Mesendoderm (in vitro differentiated cells): ENCODE measurements at regions not wholly inside any gene's neighbourhood (a gene's known extent, or its start where the extent isn't known, plus 50 kb on each side); places are given as distances from the start of the nearest gene placed in this dataset.
"Not testable (repeated sequence)": the region's sequence is repeated elsewhere in the genome, so short reads cannot be mapped to it uniquely, and the experiment has no call there.

ENCODE experiments used
- DNase-seq: peaks from one replicate; pipeline ENCODE4 v3.0.0; 2013
- H2AK5ac ChIP-seq: 2 replicates; pipeline ENCODE4 v1.6.1; 2013; ENCODE audit warnings: low read length, inconsistent platforms
- H2BK120ac ChIP-seq: 2 replicates; pipeline ENCODE4 v1.6.1; 2013; ENCODE audit warnings: low read depth, mild to moderate bottlenecking, low read length, moderate library complexity, mixed read lengths
- H2BK15ac ChIP-seq: replicated peaks from 2 replicates; pipeline ENCODE4 v1.6.1; 2013; ENCODE audit warnings: low read depth, mild to moderate bottlenecking, moderate library complexity
- H2BK5ac ChIP-seq: 2 replicates; pipeline ENCODE4 v1.6.1; 2013; ENCODE audit warnings: low read length, inconsistent platforms
- H3K18ac ChIP-seq: 2 replicates; pipeline ENCODE4 v1.6.1; 2013; ENCODE audit warnings: mild to moderate bottlenecking, low read length, mixed read lengths
- H3K23ac ChIP-seq: one replicate; pipeline ENCODE4 v1.6.1; 2013; ENCODE audit warnings: low read length
- H3K27ac ChIP-seq: 2 replicates; pipeline ENCODE4 v1.5.1; 2013; ENCODE audit warnings: low read depth, mild to moderate bottlenecking, inconsistent platforms, low read length, moderate library complexity
- H3K27me3 ChIP-seq: 2 replicates; pipeline ENCODE4 v1.6.1; 2013; ENCODE audit warnings: low read length, control low read depth, mild to moderate bottlenecking, inconsistent platforms; ENCODE audit not compliant: insufficient read depth, poor library complexity
- H3K36me3 ChIP-seq: 2 replicates; pipeline ENCODE4 v1.6.1; 2013; ENCODE audit warnings: low read length, inconsistent platforms; ENCODE audit not compliant: control insufficient read depth, insufficient read depth
- H3K4ac ChIP-seq: one replicate; pipeline ENCODE4 v1.6.1; 2013; ENCODE audit warnings: low read depth, mild to moderate bottlenecking, low read length, moderate library complexity
- H3K4me1 ChIP-seq: 2 replicates; pipeline ENCODE4 v1.6.1; 2013; ENCODE audit warnings: low read depth, low read length, inconsistent platforms; ENCODE audit not compliant: control insufficient read depth
- H3K4me2 ChIP-seq: 2 replicates; pipeline ENCODE4 v1.6.1; 2013; ENCODE audit warnings: low read length
- H3K4me3 ChIP-seq: 2 replicates; pipeline ENCODE4 v1.5.1; 2013; ENCODE audit warnings: mild to moderate bottlenecking, low read length
- H3K56ac ChIP-seq: one replicate; pipeline ENCODE4 v1.6.1; 2013; ENCODE audit warnings: low read length
- H3K79me1 ChIP-seq: 2 replicates; pipeline ENCODE4 v1.6.1; 2013; ENCODE audit warnings: low read length, inconsistent platforms
- H3K79me2 ChIP-seq: 2 replicates; pipeline ENCODE4 v1.6.1; 2013; ENCODE audit warnings: mild to moderate bottlenecking, low read length; ENCODE audit not compliant: control insufficient read depth, insufficient read depth
- H3K9ac ChIP-seq: 2 replicates; pipeline ENCODE4 v1.6.1; 2013; ENCODE audit warnings: low read length, inconsistent platforms
- H4K5ac ChIP-seq: one replicate; pipeline ENCODE4 v1.6.1; 2013; ENCODE audit warnings: low read length
- H4K8ac ChIP-seq: one replicate; pipeline ENCODE4 v1.6.1; 2013; ENCODE audit warnings: low read depth, mild to moderate bottlenecking, control low read depth, low read length, moderate library complexity
- WGBS: extraction: QIAGEN DNeasy Blood & Tissue Kit; methylation state at CpG from one replicate; pipeline ENCODE4 v1.1.7; 2013; ENCODE audit warnings: low lambda C conversion rate, missing lambda C conversion rate; ENCODE audit not compliant: insufficient coverage; ENCODE audit errors: extremely low coverage; 5-methylcytosine and 5-hydroxymethylcytosine counted together

DNA sequence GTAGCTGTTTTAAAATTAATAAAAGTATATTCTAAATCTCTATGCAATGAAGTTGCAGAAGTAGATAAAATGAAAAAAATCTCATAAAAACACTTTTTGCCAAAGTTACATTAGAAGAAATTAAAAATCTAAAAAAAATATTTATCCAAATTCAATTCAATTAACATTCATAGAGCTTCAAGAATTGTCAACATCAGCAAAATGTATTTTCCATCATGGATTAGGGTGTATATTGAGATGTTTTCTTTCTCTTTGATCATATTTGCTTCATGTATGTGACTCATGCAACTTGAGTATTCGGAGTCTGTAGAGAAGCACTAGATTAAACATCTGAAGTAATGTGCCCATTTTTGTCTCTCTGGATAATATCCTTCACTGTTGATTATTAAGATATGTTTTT, 415.3 kb upstream of the FAM174A start:
- no peaks in the 10 kb centered on the region for H3K36me3 ChIP-seq
- H3K18ac ChIP-seq, result no peak overlapping the region
- H2BK120ac ChIP-seq, result no peak overlapping the region
- H3K56ac ChIP-seq, result no peak overlapping the region
- no peaks in the 10 kb centered on the region for H3K4me1 ChIP-seq
- no peaks in the 10 kb centered on the region for H3K27me3 ChIP-seq
- H4K5ac ChIP-seq, result no peak overlapping the region
- no peaks in the 10 kb centered on the region for H3K79me2 ChIP-seq
- H2BK15ac ChIP-seq, result no peak overlapping the region
- H3K9ac ChIP-seq, result no peak overlapping the region
- no peak overlapping the region for H2BK5ac ChIP-seq
- no peak overlapping the region for H4K8ac ChIP-seq
- H2AK5ac ChIP-seq, result no peak overlapping the region
- no CpG with 5 or more reads among the region's 1 CpG for WGBS
- no peak overlapping the region for H3K4me3 ChIP-seq
- no peak overlapping the region for H3K27ac ChIP-seq
- no peak overlapping the region for H3K4ac ChIP-seq
- DNase-seq, result no peak
- no peak overlapping the region for H3K23ac ChIP-seq
- H3K4me2 ChIP-seq, result no peak overlapping the region
- no peaks in the 10 kb centered on the region for H3K79me1 ChIP-seq

DNA sequence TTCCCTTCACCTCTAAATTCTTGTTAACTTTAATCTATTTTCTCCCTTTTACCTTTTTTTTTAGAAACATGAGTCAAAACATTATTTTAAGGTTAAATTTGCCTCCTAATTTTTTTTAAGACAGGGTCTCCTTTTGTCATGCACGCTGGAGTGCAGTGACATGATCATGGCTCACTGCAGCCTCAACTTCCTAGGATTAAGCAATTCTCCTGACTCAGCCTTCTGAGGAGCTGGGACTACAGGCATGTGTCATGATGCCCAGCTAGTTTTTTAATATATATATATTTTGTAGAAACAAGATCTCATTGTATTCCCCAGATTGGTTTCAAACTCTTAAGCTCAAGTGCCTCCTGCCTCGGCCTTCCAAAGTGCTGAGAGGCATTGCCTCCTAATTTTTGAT, 424.7 kb upstream of the FAM174A start:
- Histone ChIP-seq H3K56ac (no peak overlapping the region), H3K4me1 (no peaks in the 10 kb centered on the region), H3K79me2 (no peaks in the 10 kb centered on the region), H3K9ac (no peak overlapping the region), H2AK5ac (no peak overlapping the region), H3K27ac (no peak overlapping the region), H4K8ac (no peak overlapping the region), H3K27me3 (no peaks in the 10 kb centered on the region), H3K23ac (no peak overlapping the region), H2BK120ac (no peak overlapping the region), H4K5ac (no peak overlapping the region), H3K79me1 (no peaks in the 10 kb centered on the region), H3K4ac (no peak overlapping the region), H3K4me2 (no peak overlapping the region), H3K36me3 (no peaks in the 10 kb centered on the region), H2BK5ac (no peak overlapping the region), H3K4me3 (no peak overlapping the region), H2BK15ac (no peak overlapping the region), H3K18ac (no peak overlapping the region)
- WGBS, result no CpG with 5 or more reads among the region's 2 CpGs
- no peak for DNase-seq

DNA sequence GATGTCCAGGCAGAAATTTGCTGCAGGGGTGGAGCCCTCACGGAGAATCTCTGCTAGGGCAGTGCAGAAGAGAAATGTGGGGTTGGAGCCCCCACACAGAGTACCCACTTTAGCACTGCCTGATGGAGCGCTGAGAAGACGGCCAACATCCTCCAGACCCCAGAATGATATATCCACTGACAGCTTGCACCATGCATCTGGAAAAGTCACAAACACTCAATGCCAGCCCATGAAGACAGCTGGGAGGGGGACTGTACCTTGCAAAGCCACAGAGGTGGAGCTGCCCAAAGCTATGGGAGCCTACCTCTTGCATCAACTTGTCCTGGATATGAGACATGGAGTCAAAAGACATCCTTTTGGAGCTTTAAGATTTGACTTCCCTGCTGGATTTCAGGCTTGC, 426.3 kb upstream of the FAM174A start:
- no peak overlapping the region for H3K9ac ChIP-seq
- no peak overlapping the region for H3K27ac ChIP-seq
- no peak overlapping the region for H2AK5ac ChIP-seq
- no peak overlapping the region for H4K8ac ChIP-seq
- H3K23ac ChIP-seq, result no peak overlapping the region
- H2BK5ac ChIP-seq, result no peak overlapping the region
- no CpG with 5 or more reads among the region's 3 CpGs for WGBS
- H3K4me2 ChIP-seq, result no peak overlapping the region
- no peak overlapping the region for H4K5ac ChIP-seq
- no peaks in the 10 kb centered on the region for H3K27me3 ChIP-seq
- H2BK120ac ChIP-seq, result no peak overlapping the region
- H3K18ac ChIP-seq, result no peak overlapping the region
- H3K4me1 ChIP-seq, result no peaks in the 10 kb centered on the region
- no peaks in the 10 kb centered on the region for H3K79me1 ChIP-seq
- no peak overlapping the region for H3K4ac ChIP-seq
- H3K4me3 ChIP-seq, result no peak overlapping the region
- no peak overlapping the region for H2BK15ac ChIP-seq
- DNase-seq, result no peak
- H3K79me2 ChIP-seq, result no peaks in the 10 kb centered on the region
- no peaks in the 10 kb centered on the region for H3K36me3 ChIP-seq
- no peak overlapping the region for H3K56ac ChIP-seq

DNA sequence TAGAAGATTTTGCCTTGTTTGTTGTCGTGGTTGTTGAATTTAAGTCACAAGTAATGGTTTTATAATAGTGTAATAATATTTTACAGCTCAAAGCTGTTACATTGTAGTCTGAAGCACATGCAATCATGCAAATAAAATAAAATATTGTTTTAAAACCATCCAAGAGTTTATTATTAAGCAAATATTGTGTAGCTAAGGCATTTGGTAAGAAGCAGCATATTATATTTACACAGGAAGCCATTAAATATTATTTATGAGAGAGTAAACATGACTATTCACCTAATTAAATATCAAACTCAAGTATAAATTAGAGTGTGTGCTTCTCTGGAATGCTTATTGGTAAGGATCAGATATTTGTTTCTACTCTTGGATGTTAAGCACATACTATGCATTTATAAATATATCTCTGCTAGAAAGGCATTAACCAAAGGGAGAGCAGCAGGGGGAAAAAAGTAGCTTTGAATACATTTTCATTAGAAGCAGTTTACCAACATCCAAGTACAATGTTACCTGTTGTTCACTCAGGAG, 431.5 kb upstream of the FAM174A start:
- not testable (repeated sequence) for H3K9ac ChIP-seq, H3K36me3 ChIP-seq, H3K27ac ChIP-seq, H4K8ac ChIP-seq, H3K4me2 ChIP-seq, H2BK5ac ChIP-seq, H3K4ac ChIP-seq, H2BK15ac ChIP-seq, H3K79me2 ChIP-seq, H2AK5ac ChIP-seq, H3K4me1 ChIP-seq, H3K4me3 ChIP-seq, H3K27me3 ChIP-seq, H4K5ac ChIP-seq, DNase-seq, H3K23ac ChIP-seq, H3K79me1 ChIP-seq, H3K18ac ChIP-seq, H3K56ac ChIP-seq, H2BK120ac ChIP-seq
- no CpG with 5 or more reads among the region's 1 CpG for WGBS

DNA sequence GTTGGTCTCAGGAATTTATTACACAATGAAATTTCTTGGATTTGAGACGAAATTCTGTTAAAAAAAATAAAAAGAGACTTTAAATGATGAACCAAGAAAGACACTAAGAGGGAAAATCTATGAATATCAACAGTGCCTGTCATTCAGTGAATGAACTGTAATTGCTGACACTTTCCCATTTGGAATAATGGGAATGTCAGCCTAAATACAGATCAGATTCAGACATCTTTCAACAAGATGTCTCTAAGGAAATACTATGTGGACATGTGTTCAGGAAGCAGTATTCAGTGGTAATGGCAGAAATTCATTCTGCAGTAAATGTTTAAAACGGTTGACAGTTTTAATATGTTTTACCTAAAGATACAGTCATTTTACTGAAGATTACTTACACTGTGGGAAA, 433.7 kb upstream of the FAM174A start:
- H2AK5ac ChIP-seq, H3K27me3 ChIP-seq, H2BK5ac ChIP-seq, H3K9ac ChIP-seq, H2BK15ac ChIP-seq, DNase-seq, H2BK120ac ChIP-seq, H4K8ac ChIP-seq, H3K79me2 ChIP-seq, H3K4me3 ChIP-seq, H3K27ac ChIP-seq, H3K79me1 ChIP-seq, H3K56ac ChIP-seq, H3K23ac ChIP-seq, H3K4me2 ChIP-seq, H3K36me3 ChIP-seq, H4K5ac ChIP-seq, H3K18ac ChIP-seq, H3K4ac ChIP-seq, H3K4me1 ChIP-seq: not testable (repeated sequence)
- no CpG with 5 or more reads among the region's 2 CpGs for WGBS

DNA sequence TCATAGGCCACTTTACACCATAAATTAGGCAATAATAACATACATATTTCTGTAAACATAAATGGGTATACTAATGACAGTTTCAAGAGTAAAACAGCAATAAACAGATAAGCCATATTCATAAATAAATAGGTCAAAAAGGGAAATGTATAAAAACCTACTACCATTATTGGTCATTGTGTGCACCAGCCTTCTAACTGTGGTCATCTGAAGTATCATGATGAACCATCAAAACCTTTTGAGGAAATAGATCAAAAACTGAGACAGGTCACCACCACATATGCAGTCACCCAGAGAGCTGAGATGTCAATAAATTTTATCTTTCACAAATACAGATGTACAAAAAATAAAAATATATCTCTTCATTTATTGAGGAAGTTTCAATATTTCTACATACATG, 438.8 kb upstream of the FAM174A start:
- not testable (repeated sequence) for H3K56ac ChIP-seq, H3K23ac ChIP-seq, H3K4me1 ChIP-seq, H4K5ac ChIP-seq, H3K18ac ChIP-seq, H3K4me2 ChIP-seq, H3K36me3 ChIP-seq, H3K9ac ChIP-seq, H2BK5ac ChIP-seq, H2AK5ac ChIP-seq, H3K27me3 ChIP-seq, H3K27ac ChIP-seq, H3K4me3 ChIP-seq, H3K79me1 ChIP-seq, DNase-seq, H2BK120ac ChIP-seq, H4K8ac ChIP-seq, H3K79me2 ChIP-seq, H2BK15ac ChIP-seq, H3K4ac ChIP-seq
